ENCODE measurements at regions not wholly inside any gene's neighbourhood (a gene's known extent, or its start where the extent isn't known, plus 50 kb on each side); places are given as distances from the start of the nearest gene placed in this dataset.

DNA sequence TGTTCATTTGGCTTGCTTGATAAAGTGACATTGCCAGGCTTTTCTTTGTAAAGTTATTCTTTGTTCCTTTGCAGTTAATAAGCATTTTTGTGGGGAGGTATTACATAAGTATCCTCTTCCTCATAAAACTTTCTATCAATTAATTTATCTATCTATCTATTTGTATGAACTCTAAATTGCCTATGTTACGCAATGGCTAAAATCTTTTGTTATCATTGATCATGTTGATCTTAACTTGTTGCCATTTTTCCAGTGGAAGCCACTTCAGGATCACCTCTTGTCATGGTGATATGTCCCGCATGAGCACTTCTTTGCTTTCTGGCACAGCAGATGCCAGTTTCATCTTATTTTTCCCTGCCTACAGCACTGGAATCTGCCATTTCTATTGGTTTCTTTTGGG lies 436.7 kb upstream of the KIF2A start:
- no peak for DNase-seq (ENCODE audit: low read depth)
- no peak for TF ChIP-seq CTCF (IDR thresholded peaks at IDR 0.05; ENCODE audit: low read depth, low read length, missing control alignments)
- in situ Hi-C loops (cut with HindIII; ENCODE audit: low sequenced_read_pairs) = no loop called here
- no peak overlapping the region for H3K4me3 ChIP-seq (ENCODE audit: low read depth, low read length)

GRCh38 chr5:61878471-61878870 lies 427.5 kb upstream of the KIF2A start:
- in situ Hi-C loops (cut with HindIII; ENCODE audit: low sequenced_read_pairs) = no loop called here
- DNase-seq (ENCODE audit: low read depth) = no peak

DNA sequence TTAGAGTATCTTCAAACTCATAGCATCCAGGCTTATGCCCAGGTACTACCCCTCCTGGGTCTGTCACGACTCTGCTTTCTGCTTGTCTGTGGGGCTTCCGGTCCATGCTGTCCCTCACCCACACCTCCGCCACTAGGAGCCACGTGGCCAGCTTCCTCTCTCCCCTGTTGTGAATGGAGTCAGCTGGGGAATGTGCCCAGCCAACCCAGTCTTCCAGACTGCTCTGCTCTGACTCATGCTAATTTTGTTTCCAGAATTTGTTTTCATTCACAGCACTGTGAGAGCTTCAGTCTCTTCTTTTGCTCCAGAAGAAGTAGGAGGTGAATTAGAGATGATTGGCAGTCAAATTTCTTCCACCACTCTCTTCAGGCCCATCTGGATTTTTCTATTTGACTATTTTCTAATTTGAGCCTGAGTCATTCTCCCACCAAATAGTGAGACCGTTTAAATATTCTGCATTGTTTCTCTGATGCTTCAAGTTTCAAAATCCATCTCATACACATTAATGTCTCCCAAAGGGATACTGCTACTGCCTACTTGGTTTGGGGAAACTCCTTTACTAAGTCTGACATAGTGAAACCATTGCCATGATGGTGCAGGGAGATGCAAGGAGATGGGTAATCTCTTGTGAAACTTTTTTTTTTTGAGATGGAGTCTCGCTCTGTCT lies 424.1 kb upstream of the KIF2A start:
- no peak for TF ChIP-seq CTCF (IDR thresholded peaks at IDR 0.05; ENCODE audit: low read depth, low read length, missing control alignments)
- in situ Hi-C loops (cut with HindIII; ENCODE audit: low sequenced_read_pairs) = no loop called here

More at GRCh38 chr5:61878471-61878870, 427.5 kb upstream of the KIF2A start:
- no peak overlapping the region for H3K4me3 ChIP-seq (ENCODE audit: low read depth, low read length)
- TF ChIP-seq CTCF (IDR thresholded peaks at IDR 0.05; ENCODE audit: low read depth, low read length, missing control alignments) = no peak

GRCh38 chr5:61882901-61883500 lies 423.0 kb upstream of the KIF2A start:
- no peak overlapping the region for H3K4me3 ChIP-seq (ENCODE audit: low read depth, low read length)
- no peak for TF ChIP-seq CTCF (IDR thresholded peaks at IDR 0.05; ENCODE audit: low read depth, low read length, missing control alignments)
- DNase-seq (ENCODE audit: low read depth) = no peak
- in situ Hi-C loops (cut with HindIII; ENCODE audit: low sequenced_read_pairs) = no loop called here

More for the DNA sequence above, 424.1 kb upstream of the KIF2A start:
- no peak overlapping the region for H3K4me3 ChIP-seq (ENCODE audit: low read depth, low read length)
- DNase-seq (ENCODE audit: low read depth) = peak; percentile 15

DNA sequence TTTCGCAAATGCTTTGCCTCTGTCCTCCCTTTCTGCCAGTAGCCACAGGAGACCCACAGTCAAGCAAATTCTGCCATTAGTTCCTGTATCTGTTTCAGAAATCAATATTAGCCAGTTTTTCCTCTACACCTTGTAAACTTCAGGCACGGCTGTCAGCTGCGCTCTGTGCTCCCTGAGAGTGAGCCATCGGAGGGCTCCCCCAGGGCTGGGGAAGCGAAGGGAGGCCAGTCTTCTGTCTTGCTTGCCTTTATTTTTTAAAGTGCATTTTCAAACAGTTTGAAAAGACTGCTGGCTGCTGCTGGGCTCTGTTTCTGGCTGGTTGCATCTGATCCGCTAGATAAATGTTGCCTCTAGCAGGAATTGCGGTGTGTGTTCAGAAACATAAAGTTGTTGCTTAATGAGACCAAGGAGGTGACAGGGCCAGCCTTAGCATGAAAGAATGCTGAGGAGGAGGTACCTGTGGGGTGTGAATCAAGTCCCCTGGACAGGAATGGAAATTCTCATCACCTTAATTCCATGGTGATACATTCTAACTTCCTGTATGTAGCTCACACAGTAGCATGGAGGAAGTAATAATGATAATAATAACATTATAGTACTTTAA lies 421.7 kb upstream of the KIF2A start:
- DNase-seq (ENCODE audit: low read depth) = no peak
- no peak for TF ChIP-seq CTCF (IDR thresholded peaks at IDR 0.05; ENCODE audit: low read depth, low read length, missing control alignments)
- no peak overlapping the region for H3K4me3 ChIP-seq (ENCODE audit: low read depth, low read length)
- in situ Hi-C loops (cut with HindIII; ENCODE audit: low sequenced_read_pairs) = no loop called here

- no peak overlapping the region for H3K4me3 ChIP-seq (ENCODE audit: low read depth, low read length)
- in situ Hi-C loops (cut with HindIII; ENCODE audit: low sequenced_read_pairs) = no loop called here
- TF ChIP-seq CTCF (IDR thresholded peaks at IDR 0.05; ENCODE audit: low read depth, low read length, missing control alignments) = no peak
- DNase-seq (ENCODE audit: low read depth) = no peak
These were observed 419.8 kb upstream of the KIF2A start for GRCh38 chr5:61886214-61886613.
